ENCODE measurements at regions not wholly inside any gene's neighbourhood (a gene's known extent, or its start where the extent isn't known, plus 50 kb on each side); places are given as distances from the start of the nearest gene placed in this dataset.

DNA sequence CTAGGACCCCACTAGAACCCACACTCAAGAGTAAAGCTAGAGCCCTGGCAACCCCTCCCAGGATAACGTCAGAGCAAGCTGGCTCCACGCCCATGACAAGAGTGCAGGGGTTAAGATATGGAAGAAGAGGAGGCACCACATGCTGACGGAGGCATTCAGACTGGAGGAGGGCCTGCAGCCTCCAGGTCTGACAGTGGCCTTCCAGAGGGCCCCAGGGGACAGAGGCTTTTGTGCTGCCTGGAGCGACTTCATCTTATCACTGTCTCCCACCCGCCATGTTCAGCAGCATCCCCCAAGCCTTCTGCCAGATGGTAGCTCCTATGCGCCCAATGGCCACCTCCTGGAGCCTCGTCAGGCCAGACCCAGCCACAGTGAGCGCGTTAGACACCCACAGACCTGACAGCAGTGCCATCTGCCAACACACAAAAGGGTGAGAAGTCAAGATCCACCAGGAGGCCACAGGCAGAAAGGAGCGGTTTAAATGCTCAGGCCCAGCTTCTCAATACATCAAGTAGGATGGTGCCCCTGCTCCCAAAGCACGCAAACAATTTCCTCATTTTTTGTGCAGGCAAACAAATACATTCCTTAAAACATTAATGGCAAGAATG, 65.8 kb downstream of the C5orf15 start:
- TF ChIP-seq, protein P1, sequence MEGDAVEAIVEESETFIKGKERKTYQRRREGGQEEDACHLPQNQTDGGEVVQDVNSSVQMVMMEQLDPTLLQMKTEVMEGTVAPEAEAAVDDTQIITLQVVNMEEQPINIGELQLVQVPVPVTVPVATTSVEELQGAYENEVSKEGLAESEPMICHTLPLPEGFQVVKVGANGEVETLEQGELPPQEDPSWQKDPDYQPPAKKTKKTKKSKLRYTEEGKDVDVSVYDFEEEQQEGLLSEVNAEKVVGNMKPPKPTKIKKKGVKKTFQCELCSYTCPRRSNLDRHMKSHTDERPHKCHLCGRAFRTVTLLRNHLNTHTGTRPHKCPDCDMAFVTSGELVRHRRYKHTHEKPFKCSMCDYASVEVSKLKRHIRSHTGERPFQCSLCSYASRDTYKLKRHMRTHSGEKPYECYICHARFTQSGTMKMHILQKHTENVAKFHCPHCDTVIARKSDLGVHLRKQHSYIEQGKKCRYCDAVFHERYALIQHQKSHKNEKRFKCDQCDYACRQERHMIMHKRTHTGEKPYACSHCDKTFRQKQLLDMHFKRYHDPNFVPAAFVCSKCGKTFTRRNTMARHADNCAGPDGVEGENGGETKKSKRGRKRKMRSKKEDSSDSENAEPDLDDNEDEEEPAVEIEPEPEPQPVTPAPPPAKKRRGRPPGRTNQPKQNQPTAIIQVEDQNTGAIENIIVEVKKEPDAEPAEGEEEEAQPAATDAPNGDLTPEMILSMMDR (IDR thresholded peaks at IDR 0.05): no peak
- no peak for TF ChIP-seq POLR2A (IDR thresholded peaks at IDR 0.05)
